Heart right ventricle (tissue), 16 donors: ENCODE measurements at regions not wholly inside any gene's neighbourhood (a gene's known extent, or its start where the extent isn't known, plus 50 kb on each side); places are given as distances from the start of the nearest gene placed in this dataset.

Experiments
- ATAC-seq, 8 donors: fragments of 200-7000 bp; cut with Tn5 transposase; one replicate each; pipeline ENCODE4 v1.9.1; 2020; ENCODE audit warnings: mild to moderate bottlenecking in 8 of 8, moderate library complexity in 8 of 8, moderate number of reproducible peaks in 1 of 8
- DNase-seq, 2 donors: peaks; one replicate each; pipeline ENCODE4 v3.0.0-alpha.2; 2020
- H3K27ac ChIP-seq, 10 donors: fragments of 200-600 bp; sonication (generic) in 2 of 10; one replicate each; pipeline versions ENCODE4 v1.5.0 to v1.8.0; 2020 to 2022; ENCODE audit warnings: mild to moderate bottlenecking in 3 of 10
- H3K27me3 ChIP-seq, 7 donors: fragments of 200-600 bp; one replicate each; pipeline ENCODE4 v1.8.0; 2021 to 2022; ENCODE audit warnings: mild to moderate bottlenecking in 2 of 7
- H3K36me3 ChIP-seq, 9 donors: fragments of 200-600 bp; sonication (generic) in 1 of 9; one replicate each; pipeline versions ENCODE4 v1.5.0 to v1.8.0; 2020 to 2022; ENCODE audit warnings: mild to moderate bottlenecking in 2 of 9
- H3K4me1 ChIP-seq, 9 donors: fragments of 200-600 bp; sonication (generic) in 1 of 9; one replicate each; pipeline versions ENCODE4 v1.5.0 to v1.8.0; 2020 to 2022; ENCODE audit warnings: mild to moderate bottlenecking in 4 of 9
- H3K4me3 ChIP-seq, 10 donors: fragments of 200-600 bp; sonication (generic) in 2 of 10; one replicate each; pipeline versions ENCODE4 v1.5.0 to v1.8.0; 2020 to 2022; ENCODE audit warnings: mild to moderate bottlenecking in 7 of 10, moderate library complexity in 2 of 10
- H3K9me3 ChIP-seq, 11 donors: fragments of 200-600 bp in 10 of 11; sonication (generic) in 2 of 11; one replicate each; pipeline versions ENCODE4 v1.5.0 to v1.8.0; 2013 to 2022; ENCODE audit warnings: mild to moderate bottlenecking in 2 of 11, control low read depth in 1 of 11, moderate library complexity in 1 of 11
- WGBS, 2 donors: extraction: QIAGEN DNeasy Blood & Tissue Kit; methylation state at CpG; one replicate each; pipeline ENCODE4 v1.1.7; 2013; ENCODE audit warnings: inconsistent platforms in 1 of 2; 5-methylcytosine and 5-hydroxymethylcytosine counted together
- intact Hi-C, 10 donors: fragments of 100-400 bp; cut with DNase I; formaldehyde crosslinking; loops; one replicate each; pipeline versions ENCODE4 v1.11.1 to v1.14.2; 2022
- TF ChIP-seq, protein P1 (sequence below), 9 donors: fragments of 200-600 bp; sonication (generic) in 2 of 9; IDR thresholded peaks; one replicate each; pipeline versions ENCODE4 v1.5.0 to v1.8.0; 2021 to 2022; ENCODE audit warnings: antibody characterized with exemption in 9 of 9, mild to moderate bottlenecking in 5 of 9, moderate library complexity in 1 of 9
- donor health status: Arrhythmogenic right ventricular cardiomyopathy.
- donor health status: ischemic (EF 13 %, LVEDD 7.1; RV severe dilation, severe dysfunction).
- donor health status: healthy with polysubstance abuse.
- donor health status: DM: no; HTN: yes; CAD: no.
- donor health status: DM: no; HTN: no; CAD: no.
- donor health status: ischemic (EF 25% LVEDD 6.9; RV normal size, moderate dysfunction).
- donor health status: ischemic (EF 25% LVEDD 5.7; RV mildly dilated, moderate dysfunction).
- donor health status: healthy.
- donor health status: DM: yes; HTN: yes; CAD: no.
- donor health status: Ischemic cardiomyopathy.
- donor health status: ischemic (EF 35%, LVEDD 5.7; RV mildly dilated, moderate dysfunction).
- donor health status: nonischemic (EF 11% LVEDD 7.7; RV severe dilation, severe dysfunction).
- donor health status: DM: yes; HTN: yes; CAD: no.
- donor health status: PGD.
- donor health status: ischemic (EF 29% LVEDD 5.4; RV normal size, mild dysfunction).
- donor health status: nonischemic (EF 23%, LVEDD 6.1; RV moderate dilation, normal function).

DNA sequence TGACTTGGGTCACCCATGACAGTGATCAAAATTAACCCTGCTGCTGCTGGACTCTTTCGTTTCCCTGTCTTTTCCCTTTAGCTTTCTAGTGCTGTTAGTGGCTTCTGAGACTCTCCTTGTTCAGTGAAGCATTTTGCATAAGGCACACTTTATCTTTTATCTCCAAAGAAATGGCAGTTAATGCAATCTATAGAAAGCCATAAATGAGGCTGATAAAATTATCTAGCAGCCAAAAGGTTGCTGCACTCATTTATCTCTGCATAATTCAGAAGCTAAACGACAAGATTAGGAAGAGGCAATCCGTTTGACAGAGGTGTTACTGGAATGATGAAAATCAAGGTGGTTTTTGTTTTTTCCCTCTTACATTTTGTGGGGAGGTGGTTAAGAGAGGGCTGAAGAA is 1109.5 kb upstream of the EEF2KMT start:
- Histone ChIP-seq H3K4me1 (no peaks in the 10 kb centered on the region), H3K36me3 (no peaks in the 10 kb centered on the region), H3K27ac (no peak overlapping the region), H3K9me3 (peaks cover 0 to 9% (median 0%) of the 10 kb centered on the region in 11 donors), H3K4me3 (no peak overlapping the region), H3K27me3 (no peaks in the 10 kb centered on the region)
- intact Hi-C loops, result no loop called here
- DNase-seq (no peak), ATAC-seq (no peak)
- TF ChIP-seq, protein P1, sequence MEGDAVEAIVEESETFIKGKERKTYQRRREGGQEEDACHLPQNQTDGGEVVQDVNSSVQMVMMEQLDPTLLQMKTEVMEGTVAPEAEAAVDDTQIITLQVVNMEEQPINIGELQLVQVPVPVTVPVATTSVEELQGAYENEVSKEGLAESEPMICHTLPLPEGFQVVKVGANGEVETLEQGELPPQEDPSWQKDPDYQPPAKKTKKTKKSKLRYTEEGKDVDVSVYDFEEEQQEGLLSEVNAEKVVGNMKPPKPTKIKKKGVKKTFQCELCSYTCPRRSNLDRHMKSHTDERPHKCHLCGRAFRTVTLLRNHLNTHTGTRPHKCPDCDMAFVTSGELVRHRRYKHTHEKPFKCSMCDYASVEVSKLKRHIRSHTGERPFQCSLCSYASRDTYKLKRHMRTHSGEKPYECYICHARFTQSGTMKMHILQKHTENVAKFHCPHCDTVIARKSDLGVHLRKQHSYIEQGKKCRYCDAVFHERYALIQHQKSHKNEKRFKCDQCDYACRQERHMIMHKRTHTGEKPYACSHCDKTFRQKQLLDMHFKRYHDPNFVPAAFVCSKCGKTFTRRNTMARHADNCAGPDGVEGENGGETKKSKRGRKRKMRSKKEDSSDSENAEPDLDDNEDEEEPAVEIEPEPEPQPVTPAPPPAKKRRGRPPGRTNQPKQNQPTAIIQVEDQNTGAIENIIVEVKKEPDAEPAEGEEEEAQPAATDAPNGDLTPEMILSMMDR (IDR thresholded peaks at IDR 0.05), result no peak
- 7 to 8% methylated on average over 3 of the region's 3 CpGs for WGBS, 2 donors

GRCh38 chr16:6206080-6206479 is 1108.5 kb upstream of the EEF2KMT start:
- Histone ChIP-seq H3K4me3 (no peak overlapping the region), H3K36me3 (no peaks in the 10 kb centered on the region), H3K4me1 (no peaks in the 10 kb centered on the region), H3K27ac (no peak overlapping the region), H3K27me3 (no peaks in the 10 kb centered on the region), H3K9me3 (peaks cover 0 to 9% (median 0%) of the 10 kb centered on the region in 11 donors)
- TF ChIP-seq, protein P1 (IDR thresholded peaks at IDR 0.05), result no peak
- intact Hi-C loops, result no loop called here
- ATAC-seq (no peak), DNase-seq (no peak)
- WGBS, 2 donors, result 55% methylated on average over 5 of the region's 5 CpGs

DNA sequence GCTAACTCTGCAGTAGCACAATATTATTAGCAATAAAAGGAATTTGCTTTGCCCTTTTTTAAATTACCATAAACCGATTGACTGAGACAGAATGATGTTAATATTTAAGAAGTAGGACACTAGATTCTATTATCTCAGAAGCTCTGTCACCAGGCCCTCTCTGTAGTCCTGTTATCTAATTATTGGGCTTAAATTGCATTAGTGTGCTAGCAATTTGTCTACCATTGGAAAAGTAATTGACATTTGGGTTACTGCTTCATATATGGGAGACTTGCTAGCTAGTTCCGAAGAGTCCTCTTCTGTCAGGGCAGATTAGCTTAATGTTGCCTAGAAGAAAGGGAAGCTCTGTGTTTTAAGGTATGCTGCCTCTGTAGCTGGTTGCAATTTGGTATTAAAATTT is 1107.3 kb upstream of the EEF2KMT start:
- Histone ChIP-seq H3K4me3 (no peak overlapping the region), H3K27ac (no peak overlapping the region), H3K27me3 (no peaks in the 10 kb centered on the region), H3K9me3 (peaks cover 0 to 9% (median 0%) of the 10 kb centered on the region in 11 donors), H3K4me1 (no peaks in the 10 kb centered on the region), H3K36me3 (no peaks in the 10 kb centered on the region)
- DNase-seq (no peak), ATAC-seq (no peak)
- 58 to 66% methylated on average over 2 of the region's 2 CpGs for WGBS, 2 donors
- TF ChIP-seq, protein P1 (IDR thresholded peaks at IDR 0.05), result no peak
- intact Hi-C loops, result loop anchor here in 1 of 10 donors (1.0 kb wide), 1 partner anchor 28 kb away; no protein-coding TSS in a partner anchor

- Histone ChIP-seq H3K27ac (no peak overlapping the region), H3K27me3 (no peaks in the 10 kb centered on the region), H3K4me1 (no peaks in the 10 kb centered on the region), H3K9me3 (peaks cover 0 to 9% (median 0%) of the 10 kb centered on the region in 11 donors), H3K4me3 (no peak overlapping the region), H3K36me3 (no peaks in the 10 kb centered on the region)
- TF ChIP-seq, protein P1 (IDR thresholded peaks at IDR 0.05), result no peak
- DNase-seq (no peak), ATAC-seq (no peak)
- WGBS, 2 donors, result 76 to 90% methylated on average over 6 of the region's 6 CpGs
- intact Hi-C loops, result no loop called here
Observed at GRCh38 chr16:6200861-6201260, 1103.3 kb upstream of the EEF2KMT start.
